Gastroesophageal sphincter (tissue), 4 donors: ENCODE measurements at regions not wholly inside any gene's neighbourhood (a gene's known extent, or its start where the extent isn't known, plus 50 kb on each side); places are given as distances from the start of the nearest gene placed in this dataset.

Experiments used
- ATAC-seq: fragments of 150-250 bp; one replicate; pipeline ENCODE4 v1.9.1; 2016; ENCODE audit warnings: mild to moderate bottlenecking, moderate library complexity
- H3K27ac ChIP-seq, 4 donors: fragments of 200-600 bp; sonication (generic) in 3 of 4; 1 replicate in 3 of 4; 2 replicates in 1 of 4; pipeline ENCODE4 v1.5.1; 2016 to 2019
- H3K27me3 ChIP-seq: fragments of 200-600 bp; sonication (generic); one replicate; pipeline ENCODE4 v1.5.1; 2019
- H3K36me3 ChIP-seq, 2 donors: fragments of 200-600 bp; sonication (generic); one replicate each; pipeline ENCODE4 v1.5.1; 2019; ENCODE audit warnings: control low read depth in 1 of 2
- H3K4me1 ChIP-seq, 3 donors: fragments of 200-600 bp; sonication (generic); 1 replicate in 2 of 3; 2 replicates in 1 of 3; pipeline ENCODE4 v1.5.1; 2016 to 2019; ENCODE audit warnings: control low read depth in 2 of 3
- H3K4me3 ChIP-seq, 2 donors: fragments of 200-600 bp; sonication (generic); one replicate each; pipeline ENCODE4 v1.5.1; 2019; ENCODE audit warnings: mild to moderate bottlenecking in 1 of 2, moderate library complexity in 1 of 2
- H3K9me3 ChIP-seq, 3 donors: fragments of 200-600 bp; sonication (generic); one replicate each; pipeline ENCODE4 v1.5.1; 2017 to 2019; ENCODE audit warnings: control low read depth in 2 of 3
- CTCF ChIP-seq, 4 experiments: fragments of 200-600 bp in 2 of 4; fragments of 450-650 bp in 2 of 4; sonication (generic) in 1 of 4; IDR thresholded peaks; one replicate each; pipeline ENCODE4 v1.5.1; 2017 to 2019; ENCODE audit warnings: antibody characterized with exemption in 4 of 4, mild to moderate bottlenecking in 2 of 4, moderate library complexity in 2 of 4
- EP300 ChIP-seq: sonication (generic); formaldehyde crosslinking; IDR thresholded peaks from one replicate; pipeline ENCODE4 v1.6.1; 2017; ENCODE audit warnings: antibody characterized with exemption, mild to moderate bottlenecking
- POLR2A ChIP-seq, 2 donors: fragments of 450-650 bp; IDR thresholded peaks; one replicate each; pipeline ENCODE4 v1.6.1; 2017; ENCODE audit warnings: antibody characterized with exemption in 2 of 2, mild to moderate bottlenecking in 2 of 2, moderate library complexity in 1 of 2
- POLR2AphosphoS5 ChIP-seq: sonication (generic); formaldehyde crosslinking; IDR thresholded peaks from one replicate; pipeline ENCODE4 v1.6.1; 2017; ENCODE audit warnings: antibody characterized with exemption
- WGBS, 2 donors: methylation state at CpG; one replicate each; pipeline ENCODE4 v1.1.5; 2018; ENCODE audit warnings: low coverage in 1 of 2; 5-methylcytosine and 5-hydroxymethylcytosine counted together

DNA sequence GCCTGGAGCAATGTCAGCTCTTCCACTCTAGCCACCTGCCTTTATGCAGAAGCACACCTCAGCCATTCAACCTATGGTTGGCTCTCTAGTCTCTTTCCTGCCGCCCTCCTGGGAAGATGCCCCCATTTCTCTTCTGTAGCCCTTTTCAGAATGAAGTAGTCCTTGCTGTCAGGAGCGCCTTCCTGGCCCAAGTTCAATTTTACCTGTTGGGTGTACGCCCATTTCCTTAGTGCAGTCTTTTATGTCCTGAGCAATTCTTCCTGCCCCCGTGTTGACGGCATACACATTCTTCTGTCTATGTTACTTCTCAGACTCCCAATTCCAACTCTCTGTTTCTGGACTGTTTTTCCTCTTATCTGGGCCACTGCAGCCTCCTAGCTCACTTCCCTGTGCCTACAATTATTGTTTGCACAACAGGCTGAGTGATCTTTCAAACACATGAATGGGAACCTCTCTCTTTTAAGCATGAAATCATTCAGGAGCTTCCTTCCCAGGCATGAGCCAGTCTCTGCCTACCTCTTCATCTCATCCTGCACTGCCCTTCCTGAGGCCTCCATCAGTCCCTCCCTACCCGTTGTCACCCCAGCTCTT, 389.2 kb downstream of the CD83 start:
- no peak for ATAC-seq
- Histone ChIP-seq H3K36me3 (no peaks in the 10 kb centered on the region), H3K27me3 (no peaks in the 10 kb centered on the region), H3K4me3 (no peak overlapping the region), H3K27ac (no peak overlapping the region), H3K4me1 (no peaks in the 10 kb centered on the region), H3K9me3 (no peaks in the 10 kb centered on the region)
- TF ChIP-seq CTCF (IDR thresholded peaks at IDR 0.05) (no peak), POLR2A (IDR thresholded peaks at IDR 0.05) (no peak), EP300 (no peak), POLR2AphosphoS5 (no peak)
- WGBS, 2 donors, result 75 to 92% methylated on average over 3 to 5 of the region's 6 CpGs

GRCh38 chr6:14509120-14509519, 391.5 kb downstream of the CD83 start:
- H3K27me3 ChIP-seq, result no peaks in the 10 kb centered on the region
- no peak for TF ChIP-seq EP300
- TF ChIP-seq POLR2A (IDR thresholded peaks at IDR 0.05), result no peak
- no peak for TF ChIP-seq POLR2AphosphoS5
- no peak for TF ChIP-seq CTCF (IDR thresholded peaks at IDR 0.05)
- no peak for ATAC-seq
- WGBS, 2 donors, result 89 to 92% methylated on average over 2 to 4 of the region's 5 CpGs
- no peaks in the 10 kb centered on the region for H3K4me1 ChIP-seq
- no peaks in the 10 kb centered on the region for H3K36me3 ChIP-seq
- no peaks in the 10 kb centered on the region for H3K9me3 ChIP-seq
- H3K27ac ChIP-seq, result no peak overlapping the region
- no peak overlapping the region for H3K4me3 ChIP-seq

- TF ChIP-seq POLR2A (IDR thresholded peaks at IDR 0.05) (no peak), EP300 (no peak)
- H3K36me3 ChIP-seq, result no peaks in the 10 kb centered on the region
- H3K27me3 ChIP-seq, result no peaks in the 10 kb centered on the region
- no peak overlapping the region for H3K27ac ChIP-seq
- H3K4me1 ChIP-seq, result no peaks in the 10 kb centered on the region
- 83 to 93% methylated on average over 6 of the region's 6 CpGs for WGBS, 2 donors
- no peak for ATAC-seq
- H3K4me3 ChIP-seq, result no peak overlapping the region
- H3K9me3 ChIP-seq, result no peaks in the 10 kb centered on the region
Observed at GRCh38 chr6:14510038-14510437, 392.5 kb downstream of the CD83 start.

- Histone ChIP-seq H3K27me3 (no peaks in the 10 kb centered on the region), H3K4me3 (no peak overlapping the region), H3K9me3 (no peaks in the 10 kb centered on the region), H3K4me1 (no peaks in the 10 kb centered on the region), H3K27ac (no peak overlapping the region), H3K36me3 (no peaks in the 10 kb centered on the region)
- no peak for ATAC-seq
- no peak for TF ChIP-seq CTCF (IDR thresholded peaks at IDR 0.05)
- WGBS, 2 donors, result 80 to 90% methylated on average over 2 of the region's 2 CpGs
Observed at GRCh38 chr6:14511061-14511586, 393.6 kb downstream of the CD83 start.

DNA sequence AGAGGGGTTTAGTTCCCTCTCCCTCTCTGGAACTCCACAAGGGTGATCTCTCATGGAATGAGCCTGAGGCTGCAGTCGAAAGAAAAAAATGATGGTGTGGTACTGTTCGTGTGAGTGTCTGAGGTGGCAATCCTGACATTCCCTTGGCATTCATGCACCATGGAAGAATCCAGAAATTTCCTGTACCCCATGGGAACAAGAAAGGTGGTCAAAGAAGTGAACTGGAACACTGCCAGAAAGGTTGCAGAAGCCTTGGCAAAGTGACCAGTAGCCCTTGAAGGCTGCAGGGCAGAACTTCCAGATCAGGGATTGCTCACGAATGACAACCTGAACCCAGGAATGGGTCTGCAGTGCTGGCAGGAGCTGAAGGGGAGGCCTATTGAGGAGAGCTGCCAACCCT, 394.7 kb downstream of the CD83 start:
- TF ChIP-seq POLR2A (IDR thresholded peaks at IDR 0.05) (no peak), EP300 (no peak), CTCF (IDR thresholded peaks at IDR 0.05) (no peak), POLR2AphosphoS5 (no peak)
- no peaks in the 10 kb centered on the region for H3K27me3 ChIP-seq
- H3K4me1 ChIP-seq, result no peaks in the 10 kb centered on the region
- no peak for ATAC-seq
- H3K27ac ChIP-seq, result no peak overlapping the region
- 90 to 92% methylated on average over 2 to 3 of the region's 3 CpGs for WGBS, 2 donors
- H3K9me3 ChIP-seq, result no peaks in the 10 kb centered on the region
- no peaks in the 10 kb centered on the region for H3K36me3 ChIP-seq
- H3K4me3 ChIP-seq, result no peak overlapping the region
